Upper lobe of right lung (tissue), 1 donor: ENCODE measurements at regions not wholly inside any gene's neighbourhood (a gene's known extent, or its start where the extent isn't known, plus 50 kb on each side); places are given as distances from the start of the nearest gene placed in this dataset.

ENCODE experiments used
- ATAC-seq: fragments of 200-7000 bp; cut with Tn5 transposase; one replicate; pipeline ENCODE4 v1.9.1; 2020; ENCODE audit warnings: mild to moderate bottlenecking, moderate library complexity
- DNase-seq: peaks from one replicate; pipeline ENCODE4 v3.0.0-alpha.2; 2020
- H3K27ac ChIP-seq: fragments of 200-600 bp; one replicate; pipeline ENCODE4 v1.8.0; 2022
- H3K27me3 ChIP-seq: fragments of 200-600 bp; one replicate; pipeline ENCODE4 v1.8.0; 2022; ENCODE audit warnings: mild to moderate bottlenecking
- H3K36me3 ChIP-seq: fragments of 200-600 bp; one replicate; pipeline ENCODE4 v1.8.0; 2022
- H3K4me1 ChIP-seq: fragments of 200-600 bp; one replicate; pipeline ENCODE4 v1.8.0; 2022
- H3K4me3 ChIP-seq: fragments of 200-600 bp; one replicate; pipeline ENCODE4 v1.8.0; 2022; ENCODE audit warnings: mild to moderate bottlenecking
- H3K9me3 ChIP-seq: fragments of 200-600 bp; one replicate; pipeline ENCODE4 v1.8.0; 2022
- CTCF ChIP-seq: fragments of 200-600 bp; IDR thresholded peaks from one replicate; pipeline ENCODE4 v1.8.0; 2022; ENCODE audit warnings: antibody characterized with exemption
- intact Hi-C: fragments of 100-400 bp; cut with DNase I; formaldehyde crosslinking; loops from one replicate; pipeline ENCODE4 v1.11.0; 2022
- donor health status: DM: no; HTN: yes; CAD: no; lungs with severe emphysema.

GRCh38 chr4:67125636-67126514, 419.4 kb downstream of the CENPC start:
- no peak for TF ChIP-seq CTCF
- no peak for ATAC-seq
- Histone ChIP-seq H3K27me3 (no peaks in the 10 kb centered on the region), H3K9me3 (no peaks in the 10 kb centered on the region), H3K36me3 (no peaks in the 10 kb centered on the region), H3K27ac (no peak overlapping the region), H3K4me3 (no peak overlapping the region), H3K4me1 (no peaks in the 10 kb centered on the region)
- intact Hi-C loops: no loop called here
- no peak for DNase-seq

DNA sequence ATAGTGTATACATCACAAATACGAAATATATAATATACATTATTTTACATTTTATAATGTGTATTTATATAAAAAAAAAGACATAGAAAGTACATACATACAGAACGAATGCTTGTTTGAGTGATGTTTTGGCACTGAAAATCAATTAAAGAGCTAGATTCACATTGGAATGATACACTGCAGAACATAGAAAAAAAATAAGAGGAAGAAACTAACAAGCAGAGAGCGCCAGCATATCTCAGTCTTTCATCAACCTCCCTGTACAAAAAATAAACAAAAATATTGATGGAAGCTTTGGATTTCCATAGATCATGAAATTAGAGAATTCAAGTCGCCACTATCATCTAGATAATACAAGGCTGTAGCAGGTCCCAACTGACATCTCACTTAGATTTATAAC, 420.6 kb downstream of the CENPC start:
- Histone ChIP-seq H3K4me3 (no peak overlapping the region), H3K36me3 (no peaks in the 10 kb centered on the region), H3K27ac (no peak overlapping the region), H3K9me3 (no peaks in the 10 kb centered on the region), H3K27me3 (no peaks in the 10 kb centered on the region), H3K4me1 (no peaks in the 10 kb centered on the region)
- intact Hi-C loops: no loop called here
- TF ChIP-seq CTCF: no peak
- DNase-seq: no peak
- no peak for ATAC-seq

DNA sequence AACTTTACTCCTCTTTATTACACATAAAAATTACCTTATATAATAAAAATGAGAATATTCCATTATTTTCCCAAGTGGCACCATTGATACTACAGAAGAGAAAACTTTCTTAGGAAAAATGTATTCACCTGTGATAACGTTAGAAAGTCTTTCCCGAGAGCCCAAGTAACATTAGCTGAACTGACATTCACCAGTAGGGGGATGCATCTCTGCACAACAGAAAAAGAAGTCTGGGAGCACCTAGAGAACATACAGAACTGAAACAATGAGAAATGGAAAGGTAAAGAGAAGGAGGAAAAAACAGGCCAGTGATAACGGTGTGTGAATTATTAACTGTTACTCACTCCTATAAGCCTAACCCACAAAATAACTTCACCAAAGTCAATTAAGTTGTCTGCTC, 423.3 kb downstream of the CENPC start:
- no peak overlapping the region for H3K4me3 ChIP-seq
- no peak overlapping the region for H3K27ac ChIP-seq
- DNase-seq: no peak
- H3K4me1 ChIP-seq: no peaks in the 10 kb centered on the region
- intact Hi-C loops: no loop called here
- H3K36me3 ChIP-seq: no peaks in the 10 kb centered on the region
- H3K9me3 ChIP-seq: no peaks in the 10 kb centered on the region
- TF ChIP-seq CTCF: no peak
- ATAC-seq: no peak
- no peaks in the 10 kb centered on the region for H3K27me3 ChIP-seq

DNA sequence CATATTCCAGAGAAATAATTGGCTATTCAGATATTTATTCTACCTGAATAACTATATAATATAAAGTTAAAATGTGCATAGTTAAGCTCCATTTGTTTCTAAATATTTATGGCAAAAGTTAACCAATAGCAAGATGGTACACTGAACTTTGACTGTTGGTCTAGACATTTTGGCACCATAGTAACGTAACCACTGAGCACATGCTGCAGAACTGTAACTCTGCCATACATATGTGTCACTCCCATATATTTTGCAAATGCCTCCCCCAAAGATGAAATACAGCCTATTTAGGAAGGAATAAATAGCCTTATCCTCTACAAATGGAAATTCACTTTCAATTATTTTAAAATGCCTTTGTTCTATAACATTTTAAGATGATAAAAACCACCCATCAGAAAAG, 424.9 kb downstream of the CENPC start:
- no peak for ATAC-seq
- H3K4me3 ChIP-seq: no peak overlapping the region
- DNase-seq: no peak
- H3K9me3 ChIP-seq: no peaks in the 10 kb centered on the region
- H3K27ac ChIP-seq: no peak overlapping the region
- no peaks in the 10 kb centered on the region for H3K36me3 ChIP-seq
- H3K4me1 ChIP-seq: no peaks in the 10 kb centered on the region
- intact Hi-C loops: no loop called here
- TF ChIP-seq CTCF: no peak
- H3K27me3 ChIP-seq: no peaks in the 10 kb centered on the region

GRCh38 chr4:67109276-67109675, 436.0 kb downstream of the CENPC start:
- intact Hi-C loops: no loop called here
- TF ChIP-seq CTCF: no peak
- H3K4me3 ChIP-seq: no peak overlapping the region
- ATAC-seq (no peak), DNase-seq (no peak)
- H3K9me3 ChIP-seq: no peaks in the 10 kb centered on the region
- H3K36me3 ChIP-seq: no peaks in the 10 kb centered on the region
- H3K4me1 ChIP-seq: no peaks in the 10 kb centered on the region
- H3K27ac ChIP-seq: no peak overlapping the region
- H3K27me3 ChIP-seq: no peaks in the 10 kb centered on the region
